NCI-H2171 (cell line): ENCODE measurements at regions not wholly inside any gene's neighbourhood (a gene's known extent, or its start where the extent isn't known, plus 50 kb on each side); places are given as distances from the start of the nearest gene placed in this dataset.

Experiments
- DNase-seq: peaks from one replicate; lab custom pipeline; 2025; lab: John Stamatoyannopoulos, UW

DNA sequence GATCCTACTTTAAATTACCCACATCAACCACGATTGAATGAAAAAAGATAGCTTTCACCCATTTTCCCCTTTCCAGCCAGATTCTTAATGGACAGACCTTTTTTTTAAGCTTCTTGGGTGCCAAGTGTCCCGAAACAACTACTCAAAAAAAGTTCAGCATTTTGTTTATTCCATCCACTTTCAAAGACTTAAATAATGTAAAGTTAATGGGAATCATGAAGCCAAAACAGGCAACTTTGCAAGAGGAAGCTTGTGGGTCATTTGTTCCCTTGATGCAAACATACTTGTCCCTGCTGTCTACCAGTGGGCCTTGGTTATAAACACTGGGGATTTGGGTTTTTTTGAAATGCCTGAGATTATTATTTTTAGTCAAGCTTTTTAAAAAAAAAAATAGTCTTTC is 414.0 kb upstream of the PSMD7 start:
- DNase-seq, result no peak

GRCh38 chr16:73882033-73882432 is 414.6 kb upstream of the PSMD7 start:
- DNase-seq, result no peak

DNA sequence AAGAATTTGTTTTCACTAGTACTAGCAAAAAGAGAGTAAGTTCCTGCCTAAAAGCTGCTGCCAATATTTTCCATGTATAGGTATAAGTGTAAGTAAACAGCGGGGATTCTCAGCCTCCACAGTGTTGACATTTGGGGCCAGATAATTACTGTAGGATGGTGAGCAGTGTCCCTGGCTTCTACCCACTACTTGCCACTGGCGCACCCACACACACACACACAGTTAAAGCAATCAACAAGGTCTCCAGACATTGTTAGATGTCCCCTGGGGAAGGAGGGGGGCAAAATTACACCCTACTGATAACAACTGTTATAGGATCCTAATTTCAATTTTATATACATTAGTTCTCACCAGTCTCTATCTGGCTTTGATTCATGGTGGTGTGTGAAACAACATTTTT is 417.0 kb upstream of the PSMD7 start:
- DNase-seq, result no peak

DNA sequence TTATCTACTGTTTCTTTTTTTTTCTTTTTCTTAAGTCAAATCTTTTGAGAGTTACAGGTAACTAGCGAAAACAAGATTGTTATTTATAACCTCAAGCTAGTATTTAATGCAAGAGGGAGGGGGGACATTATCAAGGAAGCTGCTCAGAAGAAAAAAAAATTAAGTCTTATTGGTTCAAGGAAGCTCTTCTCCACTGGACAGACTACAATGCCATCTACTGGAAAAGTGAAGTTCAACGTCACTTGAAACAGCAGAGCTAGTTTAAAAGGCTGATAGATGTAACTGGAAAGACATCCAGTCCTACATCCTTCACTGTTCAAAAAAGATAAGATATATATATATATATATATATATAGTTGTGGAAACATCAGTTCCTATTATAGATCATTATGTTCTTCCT is 418.0 kb upstream of the PSMD7 start:
- DNase-seq, result peak; percentile 4

- DNase-seq, result no peak
Observed at GRCh38 chr16:73877150-73877549, 419.5 kb upstream of the PSMD7 start.

- DNase-seq, result no peak
Observed at GRCh38 chr16:73875996-73876690, 420.5 kb upstream of the PSMD7 start.

DNA sequence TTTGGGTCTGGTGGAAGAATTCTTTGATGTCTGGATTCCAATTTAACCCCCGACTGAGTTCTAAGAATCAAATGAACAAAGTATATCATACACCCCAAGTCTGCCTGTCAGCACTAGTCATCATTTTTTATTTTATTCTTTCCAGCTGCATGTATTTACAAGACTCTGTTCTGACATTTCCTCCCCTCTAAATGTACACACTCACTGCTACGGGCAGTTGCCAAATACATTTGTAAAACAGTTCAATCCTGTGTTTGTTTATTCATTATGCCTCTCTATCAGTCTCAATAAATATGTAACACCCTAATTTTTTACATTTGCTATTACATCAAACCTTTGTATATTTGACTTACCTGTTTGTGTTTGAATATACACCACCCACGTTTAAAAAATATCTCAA is 422.3 kb upstream of the PSMD7 start:
- DNase-seq, result no peak

DNA sequence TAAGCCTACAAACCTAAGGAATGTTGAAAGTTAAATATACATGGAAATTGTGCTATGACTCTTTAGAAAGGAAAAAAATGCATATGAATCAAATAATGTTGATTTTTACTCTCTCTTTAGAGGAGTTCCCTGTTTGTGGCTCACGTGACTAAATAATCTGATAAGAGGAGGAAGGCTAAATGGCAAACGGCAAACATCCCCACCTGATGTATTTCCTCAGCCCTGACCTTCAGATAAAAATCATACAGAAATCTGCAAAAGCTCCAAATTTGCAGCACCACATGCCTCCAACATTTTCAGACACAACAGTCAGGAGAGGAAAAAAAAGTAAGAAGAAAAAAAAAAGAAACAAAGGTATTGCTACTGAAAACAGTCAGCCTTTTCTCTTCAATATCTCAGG is 423.0 kb upstream of the PSMD7 start:
- DNase-seq, result no peak

DNA sequence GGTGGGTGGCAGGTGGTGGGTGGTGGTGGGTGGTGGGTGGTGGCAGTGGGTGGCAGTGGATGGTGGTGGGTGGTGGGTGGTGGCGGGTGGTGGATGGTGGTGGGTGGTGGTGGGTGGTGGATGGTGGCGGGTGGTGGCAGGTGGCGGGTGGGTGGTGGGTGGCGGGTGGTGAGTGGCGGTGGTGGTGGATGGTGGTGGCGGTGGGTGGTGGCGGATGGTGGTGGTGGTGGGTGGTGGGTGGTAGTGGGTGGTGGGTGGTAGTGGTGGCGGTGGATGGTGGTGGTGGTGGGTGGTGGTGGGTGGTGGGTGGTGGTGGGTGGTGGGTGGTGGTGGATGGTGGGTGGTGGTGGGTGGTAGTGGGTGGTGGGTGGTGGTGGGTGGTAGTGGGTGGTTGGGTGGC is 423.8 kb upstream of the PSMD7 start:
- DNase-seq, result no peak

- no peak for DNase-seq
Observed at GRCh38 chr16:73871088-73871733, 425.4 kb upstream of the PSMD7 start.

GRCh38 chr16:73869126-73869525 is 427.5 kb upstream of the PSMD7 start:
- no peak for DNase-seq

GRCh38 chr16:73864868-73865267 is 431.7 kb upstream of the PSMD7 start:
- no peak for DNase-seq

DNA sequence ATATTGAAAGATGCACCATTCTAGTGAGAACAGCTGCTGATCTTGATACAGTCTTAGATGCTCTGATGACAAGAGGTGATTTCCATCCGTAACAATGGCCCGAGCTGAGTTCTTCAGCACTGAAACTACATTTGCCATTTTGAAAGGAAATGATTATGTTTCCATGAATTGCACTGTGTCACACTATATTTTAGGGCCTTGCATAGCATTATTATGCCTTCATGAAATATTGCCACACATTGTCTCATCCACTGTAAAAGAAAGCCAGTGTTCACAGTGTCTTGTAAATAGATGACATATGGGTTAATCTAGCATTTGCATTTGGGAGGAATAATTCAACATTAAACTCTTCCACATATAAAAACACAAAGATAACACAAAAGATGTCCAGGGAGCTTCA is 438.3 kb upstream of the PSMD7 start:
- no peak for DNase-seq

- no peak for DNase-seq
Observed at GRCh38 chr16:73853968-73854367, 442.6 kb upstream of the PSMD7 start.

DNA sequence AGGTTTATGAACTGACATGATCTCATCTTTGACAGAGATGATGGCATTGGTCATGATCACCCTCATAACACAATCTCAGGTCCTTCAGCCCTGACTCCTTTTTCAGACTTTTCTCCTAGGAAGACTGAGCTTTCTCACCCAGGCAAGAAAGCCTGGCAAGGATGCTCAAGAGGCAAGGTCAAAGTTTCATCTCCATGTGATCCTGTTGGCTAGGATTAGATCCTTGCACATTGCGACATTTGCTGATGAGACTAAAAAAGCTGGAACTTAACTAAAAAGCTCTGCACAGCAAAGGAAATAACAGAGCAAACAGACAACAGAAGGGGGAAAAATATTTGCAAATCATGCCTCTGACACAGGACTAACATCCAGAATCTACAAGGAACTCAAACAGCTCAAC is 444.1 kb upstream of the PSMD7 start:
- DNase-seq, result no peak

DNA sequence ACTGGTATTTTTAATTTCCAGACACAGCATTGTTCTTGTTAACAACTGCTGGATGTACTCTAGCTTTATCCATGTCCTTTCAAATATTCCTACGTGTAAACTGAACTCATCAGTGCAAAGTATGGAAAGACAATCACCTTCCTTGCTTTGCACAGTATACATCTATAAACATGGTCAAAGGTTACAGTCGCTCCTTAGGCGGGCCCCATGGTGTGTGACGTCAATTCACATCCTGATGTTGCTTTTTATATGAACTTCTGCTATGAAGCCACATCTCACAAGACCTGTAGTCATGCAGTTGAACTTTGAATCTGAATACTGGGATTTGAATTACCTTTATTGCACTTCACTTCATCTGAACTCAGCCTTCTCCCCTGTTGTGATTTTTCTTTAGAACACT is 447.6 kb upstream of the PSMD7 start:
- DNase-seq, result no peak

GRCh38 chr16:73847090-73847489 is 449.5 kb upstream of the PSMD7 start:
- no peak for DNase-seq

DNA sequence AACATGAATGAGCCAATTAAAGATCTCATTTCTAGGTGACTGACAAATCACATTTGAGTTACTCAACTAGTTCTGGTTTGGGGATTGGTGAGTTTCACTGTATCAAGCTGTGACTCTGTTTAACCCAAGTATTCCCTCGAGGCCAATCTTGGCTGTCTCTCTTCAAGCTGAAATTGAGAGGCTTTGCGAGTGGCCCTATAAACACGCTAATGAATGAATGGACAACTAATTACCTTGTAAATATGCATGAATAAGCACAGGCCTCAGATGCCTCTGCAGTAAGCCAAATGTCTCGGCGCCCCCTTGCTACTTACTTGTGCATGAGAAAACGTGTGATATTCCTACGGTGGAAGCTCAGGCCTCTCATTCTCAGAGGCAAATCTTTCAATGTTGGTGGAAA is 450.3 kb upstream of the PSMD7 start:
- DNase-seq, result no peak

GRCh38 chr16:73846007-73846330 is 450.6 kb upstream of the PSMD7 start:
- no peak for DNase-seq

- DNase-seq, result no peak
Observed at GRCh38 chr16:73845238-73846006, 451.2 kb upstream of the PSMD7 start.

DNA sequence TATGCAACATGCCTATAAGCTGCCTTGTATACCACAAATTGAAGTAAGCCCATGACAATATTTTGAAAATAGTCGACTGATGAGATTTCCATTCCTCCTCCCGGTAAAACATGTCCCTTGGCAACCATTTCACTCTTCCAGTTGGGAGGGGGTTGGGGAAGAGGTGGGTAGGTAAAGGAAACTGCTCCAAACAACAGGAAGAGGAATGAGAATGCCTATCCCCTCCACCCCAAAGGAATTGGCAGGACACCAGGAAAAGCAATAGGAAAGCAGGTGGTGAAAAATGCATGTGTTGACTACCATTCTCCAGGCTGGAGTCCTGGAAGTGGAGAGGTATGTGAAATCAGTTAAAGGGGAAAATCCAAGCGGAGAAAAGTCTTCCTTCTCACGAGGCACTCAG is 455.9 kb upstream of the PSMD7 start:
- DNase-seq, result no peak

GRCh38 chr16:73831220-73831619 is 465.4 kb upstream of the PSMD7 start:
- no peak for DNase-seq

DNA sequence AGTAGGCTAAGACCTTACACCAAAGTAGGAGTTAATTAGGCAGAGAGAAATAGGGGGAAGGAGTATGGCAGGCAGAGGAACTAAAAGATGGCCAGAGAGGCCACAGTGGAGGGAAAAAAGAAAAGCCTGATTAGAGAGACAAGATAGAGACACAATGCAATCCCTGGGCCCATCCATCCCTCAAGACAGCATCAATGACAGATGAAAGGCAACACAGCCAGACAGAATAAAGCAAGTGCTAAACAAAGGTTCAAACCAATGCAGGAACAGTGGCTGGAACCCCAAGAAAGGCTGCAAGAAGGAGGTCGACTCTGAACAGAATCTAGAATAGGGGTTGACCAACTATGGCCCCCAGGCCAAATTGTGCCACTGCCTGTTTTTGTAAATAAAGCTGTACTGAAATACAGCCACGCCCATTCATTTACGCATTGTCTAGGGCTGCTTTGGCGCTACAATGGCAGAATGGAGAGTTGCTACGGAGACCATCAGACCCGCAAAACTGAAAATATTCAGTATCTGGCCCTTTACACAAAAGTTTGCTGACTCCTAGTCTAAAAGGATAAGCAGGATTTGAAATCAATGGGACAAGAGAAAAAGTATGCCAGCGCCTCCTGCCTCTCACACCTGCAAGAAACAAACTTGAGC is 473.3 kb upstream of the PSMD7 start:
- no peak for DNase-seq
